ENCODE measurements at regions not wholly inside any gene's neighbourhood (a gene's known extent, or its start where the extent isn't known, plus 50 kb on each side); places are given as distances from the start of the nearest gene placed in this dataset.
"Not testable (repeated sequence)": the region's sequence is repeated elsewhere in the genome, so short reads cannot be mapped to it uniquely, and the experiment has no call there.

- DNase-seq (ENCODE audit: insufficient read length, low spot score); FAIRE-seq: not testable (repeated sequence)
Observed at GRCh38 chr2:132271794-132272193, 110.0 kb upstream of the ANKRD30BL start.

DNA sequence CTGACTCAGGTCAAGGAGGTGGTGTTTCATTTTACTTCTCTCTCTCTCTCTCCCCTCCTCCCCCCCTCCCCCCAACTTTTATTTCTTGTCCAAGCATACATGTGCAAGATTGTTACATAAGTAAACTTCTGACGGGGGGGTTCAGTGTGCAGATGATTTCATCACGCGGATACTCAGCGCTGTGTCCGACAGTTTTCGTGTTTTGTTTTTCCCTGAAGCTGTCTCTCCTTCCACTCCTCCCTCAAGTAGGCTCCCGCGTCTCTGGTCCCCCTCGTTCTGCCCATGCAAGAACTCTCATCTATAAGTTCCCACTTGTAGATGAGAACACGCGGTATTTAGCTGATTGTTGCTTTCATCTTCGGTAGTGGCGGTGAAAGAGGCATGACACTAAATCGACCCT lies 111.0 kb upstream of the ANKRD30BL start:
- FAIRE-seq, result no peak
- DNase-seq (ENCODE audit: insufficient read length, low spot score), result no peak

DNA sequence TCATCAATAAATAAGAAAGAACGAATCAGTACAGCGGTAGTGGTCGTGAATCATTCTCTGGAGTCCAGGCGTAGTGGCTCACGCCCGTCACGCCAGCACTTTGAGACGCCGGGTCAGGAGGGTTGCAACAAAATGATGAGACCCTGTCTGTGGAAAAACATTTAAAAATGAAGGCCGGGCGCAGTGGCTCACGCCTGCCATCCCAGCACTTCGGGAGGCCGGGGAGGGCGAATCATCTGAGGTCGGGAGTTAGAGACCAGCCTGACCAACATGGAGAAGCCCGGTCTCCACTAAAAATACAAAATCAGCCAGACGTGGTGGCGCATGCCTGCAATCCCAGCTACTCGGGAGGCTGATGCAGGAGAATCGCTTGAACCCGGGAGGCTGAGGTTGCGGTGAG lies 111.8 kb upstream of the ANKRD30BL start:
- not testable (repeated sequence) for DNase-seq (ENCODE audit: insufficient read length, low spot score); FAIRE-seq

DNA sequence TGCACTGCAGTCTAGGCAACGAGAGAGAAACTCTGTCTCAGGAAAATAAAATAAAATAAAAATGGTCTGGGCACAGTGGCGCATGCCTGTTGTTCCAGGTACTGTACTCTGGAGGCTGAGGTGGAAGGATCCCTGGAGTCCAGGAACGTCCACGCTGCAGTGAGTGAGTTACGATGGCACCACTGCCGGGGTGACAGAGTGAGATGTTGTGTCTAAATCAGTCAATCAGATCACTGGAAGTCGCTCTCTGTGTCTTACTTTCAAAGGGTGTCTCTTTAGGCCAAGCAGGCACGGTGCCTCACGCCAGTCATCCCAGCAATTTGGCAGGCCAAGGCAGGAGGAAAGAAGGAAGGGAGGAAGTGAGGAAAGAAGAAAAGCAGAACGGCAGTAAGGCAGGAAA lies 112.2 kb upstream of the ANKRD30BL start:
- no peak for DNase-seq (ENCODE audit: insufficient read length, low spot score)
- no peak for FAIRE-seq

DNA sequence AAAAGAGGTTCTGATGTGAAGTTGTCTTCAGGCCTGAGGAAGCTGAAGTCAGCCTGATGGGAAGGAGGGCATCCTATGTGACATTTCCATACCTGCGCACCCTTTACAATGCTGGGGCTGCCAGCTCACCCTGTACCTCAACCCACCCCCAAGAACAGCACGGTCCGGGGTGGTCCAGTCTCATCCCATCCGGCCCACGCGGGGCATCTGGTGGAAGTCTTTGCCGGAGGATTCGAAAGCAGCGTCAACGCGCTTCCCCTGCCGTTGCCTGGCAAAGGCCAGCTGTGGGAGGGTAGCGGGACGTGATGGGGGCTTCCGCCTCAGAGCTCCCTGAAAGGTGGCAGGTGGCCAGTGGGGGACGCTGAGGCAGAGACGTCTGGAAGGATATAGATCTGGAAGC lies 113.6 kb upstream of the ANKRD30BL start:
- DNase-seq (ENCODE audit: insufficient read length, low spot score), result no peak
- no peak for FAIRE-seq

GRCh38 chr2:132276571-132276981 lies 114.8 kb upstream of the ANKRD30BL start:
- FAIRE-seq (no peak), DNase-seq (ENCODE audit: insufficient read length, low spot score) (no peak)

DNA sequence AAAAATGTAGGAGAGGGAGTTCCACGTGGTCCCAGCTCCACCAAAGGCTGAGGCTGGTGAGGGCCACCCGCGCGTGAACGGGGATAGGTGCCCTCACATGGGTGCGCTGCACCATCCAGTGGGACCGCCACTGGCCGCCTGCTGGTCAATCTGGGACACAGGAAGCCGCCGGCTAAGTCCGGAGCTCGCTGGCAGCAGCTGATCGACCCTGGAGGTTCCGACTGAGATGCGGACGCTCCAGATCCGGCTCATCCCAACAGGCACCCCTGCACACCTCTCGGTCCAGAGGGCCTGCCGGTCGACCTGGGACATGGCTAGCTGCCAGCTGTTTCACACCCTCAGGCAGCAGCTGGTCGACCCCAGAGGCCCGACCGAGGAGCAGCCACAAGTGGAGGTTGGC lies 116.5 kb upstream of the ANKRD30BL start:
- no peak for FAIRE-seq

GRCh38 chr2:132279344-132279743 lies 117.6 kb upstream of the ANKRD30BL start:
- DNase-seq (ENCODE audit: insufficient read length, low spot score), result no peak
- no peak for FAIRE-seq

More for the DNA sequence above, 116.5 kb upstream of the ANKRD30BL start:
- DNase-seq (ENCODE audit: insufficient read length, low spot score), result no peak

- FAIRE-seq (no peak), DNase-seq (ENCODE audit: insufficient read length, low spot score) (no peak)
Observed at GRCh38 chr2:132279930-132280615, 118.3 kb upstream of the ANKRD30BL start.

- FAIRE-seq (no peak), DNase-seq (ENCODE audit: insufficient read length, low spot score) (no peak)
Observed at GRCh38 chr2:132280912-132281311, 119.2 kb upstream of the ANKRD30BL start.

- DNase-seq (ENCODE audit: insufficient read length, low spot score); FAIRE-seq: not testable (repeated sequence)
Observed at GRCh38 chr2:132282104-132282503, 120.4 kb upstream of the ANKRD30BL start.

GRCh38 chr2:132282911-132283310 lies 121.2 kb upstream of the ANKRD30BL start:
- DNase-seq (ENCODE audit: insufficient read length, low spot score), result no peak
- FAIRE-seq, result no peak

DNA sequence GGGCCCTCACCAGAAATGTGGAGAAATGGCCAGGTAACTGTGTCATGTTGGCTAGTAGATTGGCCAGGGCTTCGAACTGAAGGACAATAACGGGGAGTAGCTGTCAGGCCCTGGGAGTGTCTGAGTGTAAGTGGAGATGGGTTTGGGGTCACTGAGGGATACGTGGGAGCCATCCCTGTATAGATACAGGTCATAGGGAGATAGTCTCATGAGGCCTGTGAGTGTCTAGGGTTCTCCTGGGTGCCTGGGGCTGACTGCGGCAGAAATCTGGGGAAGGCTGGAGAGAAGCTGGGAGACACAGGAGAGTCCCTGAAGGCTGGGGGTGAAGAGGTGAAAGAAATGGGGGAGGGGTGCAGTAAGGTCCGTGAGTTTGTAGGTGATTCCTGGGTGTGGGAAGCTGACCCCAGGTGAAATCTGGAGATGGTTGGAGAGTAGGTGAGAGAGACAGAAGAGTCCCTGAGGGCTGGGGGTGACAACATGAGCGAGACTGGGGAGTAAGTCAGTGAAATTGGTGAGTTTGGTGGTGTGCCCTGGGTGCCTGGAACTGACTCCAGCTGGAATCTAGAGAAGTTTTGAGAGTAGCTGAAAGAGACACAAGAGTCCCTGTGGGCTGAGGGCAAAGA lies 124.6 kb upstream of the ANKRD30BL start:
- not testable (repeated sequence) for DNase-seq (ENCODE audit: insufficient read length, low spot score); FAIRE-seq

GRCh38 chr2:132287910-132288309 lies 126.2 kb upstream of the ANKRD30BL start:
- not testable (repeated sequence) for FAIRE-seq; DNase-seq (ENCODE audit: insufficient read length, low spot score)

DNA sequence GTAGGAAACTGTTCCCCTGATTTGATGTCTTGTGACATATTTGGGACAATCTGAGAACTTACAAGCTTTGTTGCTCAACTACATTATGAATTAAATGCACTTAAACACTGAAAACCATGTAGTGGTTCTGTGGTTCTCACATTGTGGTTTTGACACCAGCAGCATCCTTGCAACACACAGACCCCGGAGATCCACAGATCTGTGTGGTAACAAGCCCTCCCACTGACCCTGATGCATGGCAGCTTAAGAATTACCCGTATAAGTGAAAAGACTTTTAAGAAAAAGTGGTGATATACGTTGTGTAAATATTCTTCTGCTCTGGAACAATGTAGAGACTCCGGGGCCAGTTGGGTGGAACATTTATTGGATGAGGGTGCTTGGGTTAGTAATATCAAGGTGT lies 127.4 kb upstream of the ANKRD30BL start:
- not testable (repeated sequence) for FAIRE-seq; DNase-seq (ENCODE audit: insufficient read length, low spot score)

- not testable (repeated sequence) for FAIRE-seq
Observed at GRCh38 chr2:132289812-132290211, 126.8 kb upstream of the GPR39 start.

GRCh38 chr2:132300592-132301378 lies 115.8 kb upstream of the GPR39 start:
- peak; percentile 16 for FAIRE-seq
- not testable (repeated sequence) for DNase-seq (ENCODE audit: insufficient read length, low spot score)

More at GRCh38 chr2:132289812-132290211, 126.8 kb upstream of the GPR39 start:
- not testable (repeated sequence) for DNase-seq (ENCODE audit: insufficient read length, low spot score)

- peak; percentile 72 for FAIRE-seq
Observed at GRCh38 chr2:132304661-132305380, 111.8 kb upstream of the GPR39 start.

DNA sequence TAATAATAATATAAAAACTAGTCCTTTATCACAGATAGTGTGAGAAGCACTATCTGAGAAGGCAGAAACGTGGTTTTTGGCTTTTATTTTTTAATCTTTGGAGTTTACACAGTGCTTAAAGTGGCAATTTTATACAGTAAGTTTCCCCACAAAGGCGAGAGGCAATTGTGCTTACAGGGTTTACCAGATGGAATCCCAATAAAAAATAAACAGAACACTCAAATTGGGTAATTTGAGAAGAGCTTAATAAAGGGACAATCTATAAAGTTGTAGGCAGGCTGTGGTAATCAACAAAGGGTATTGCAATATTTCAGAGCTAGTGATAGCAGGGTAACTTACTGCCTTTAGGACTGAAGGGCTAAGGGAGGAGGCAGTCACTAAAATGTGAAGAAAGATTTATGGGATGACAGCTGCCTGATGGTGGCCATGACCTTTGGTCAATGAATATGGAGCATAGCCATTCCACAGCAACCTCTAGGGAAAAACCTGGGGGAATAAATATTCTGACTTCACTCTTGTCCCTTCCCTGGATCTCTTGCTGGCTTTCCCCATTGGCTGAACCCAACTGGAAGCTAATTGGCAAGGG lies 108.9 kb upstream of the GPR39 start:
- not testable (repeated sequence) for DNase-seq (ENCODE audit: insufficient read length, low spot score); FAIRE-seq

More at GRCh38 chr2:132304661-132305380, 111.8 kb upstream of the GPR39 start:
- peak; percentile 40 for DNase-seq (ENCODE audit: insufficient read length, low spot score)

GRCh38 chr2:132309203-132309602 lies 107.4 kb upstream of the GPR39 start:
- DNase-seq (ENCODE audit: insufficient read length, low spot score); FAIRE-seq: not testable (repeated sequence)
